ENCODE measurements at regions not wholly inside any gene's neighbourhood (a gene's known extent, or its start where the extent isn't known, plus 50 kb on each side); places are given as distances from the start of the nearest gene placed in this dataset.

DNA sequence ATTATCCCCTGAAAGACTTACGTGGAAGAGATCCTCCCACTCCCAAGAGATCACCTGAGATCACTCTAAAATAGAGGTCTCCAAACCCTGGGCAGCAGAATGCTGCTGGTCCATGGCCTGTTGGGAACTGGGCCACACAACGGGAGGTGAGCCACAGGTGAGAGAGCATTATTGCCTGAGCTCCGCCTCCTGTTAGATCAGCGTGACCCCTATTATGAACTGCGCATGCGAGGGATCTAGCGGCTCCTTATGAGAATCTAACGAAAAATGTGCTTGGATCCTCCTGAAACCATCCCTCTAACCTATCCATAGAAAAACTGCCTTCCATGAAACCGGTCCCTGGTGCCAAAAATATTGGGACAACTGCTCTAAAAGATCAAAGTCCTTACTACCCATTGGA, 1057.4 kb downstream of the EPHA7 start:
- TF ChIP-seq, protein P1, sequence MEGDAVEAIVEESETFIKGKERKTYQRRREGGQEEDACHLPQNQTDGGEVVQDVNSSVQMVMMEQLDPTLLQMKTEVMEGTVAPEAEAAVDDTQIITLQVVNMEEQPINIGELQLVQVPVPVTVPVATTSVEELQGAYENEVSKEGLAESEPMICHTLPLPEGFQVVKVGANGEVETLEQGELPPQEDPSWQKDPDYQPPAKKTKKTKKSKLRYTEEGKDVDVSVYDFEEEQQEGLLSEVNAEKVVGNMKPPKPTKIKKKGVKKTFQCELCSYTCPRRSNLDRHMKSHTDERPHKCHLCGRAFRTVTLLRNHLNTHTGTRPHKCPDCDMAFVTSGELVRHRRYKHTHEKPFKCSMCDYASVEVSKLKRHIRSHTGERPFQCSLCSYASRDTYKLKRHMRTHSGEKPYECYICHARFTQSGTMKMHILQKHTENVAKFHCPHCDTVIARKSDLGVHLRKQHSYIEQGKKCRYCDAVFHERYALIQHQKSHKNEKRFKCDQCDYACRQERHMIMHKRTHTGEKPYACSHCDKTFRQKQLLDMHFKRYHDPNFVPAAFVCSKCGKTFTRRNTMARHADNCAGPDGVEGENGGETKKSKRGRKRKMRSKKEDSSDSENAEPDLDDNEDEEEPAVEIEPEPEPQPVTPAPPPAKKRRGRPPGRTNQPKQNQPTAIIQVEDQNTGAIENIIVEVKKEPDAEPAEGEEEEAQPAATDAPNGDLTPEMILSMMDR (IDR thresholded peaks at IDR 0.05) = no peak
- TF ChIP-seq POLR2A (IDR thresholded peaks at IDR 0.05) = no peak

All from breast epithelium (tissue), 3 donors.